Neural progenitor cell (in vitro differentiated cells): ENCODE measurements at regions not wholly inside any gene's neighbourhood (a gene's known extent, or its start where the extent isn't known, plus 50 kb on each side); places are given as distances from the start of the nearest gene placed in this dataset.

Experiments
- DNase-seq: peaks from one replicate; pipeline ENCODE4 v3.0.0-alpha.2; 2016; ENCODE audit warnings: low spot score
- H2AFZ ChIP-seq: fragments of 200-600 bp; sonication (generic); replicated peaks from 2 replicates; pipeline ENCODE4 v1.6.1; 2016; ENCODE audit warnings: antibody characterized with exemption
- H3F3A ChIP-seq: fragments of 200-600 bp; sonication (generic); 2 replicates; pipeline ENCODE4 v1.6.1; 2016; ENCODE audit warnings: antibody characterized with exemption, low read depth
- H3K27ac ChIP-seq: fragments of 200-600 bp; sonication (generic); 2 replicates; pipeline ENCODE4 v1.5.1; 2016; ENCODE audit warnings: mild to moderate bottlenecking
- H3K27me3 ChIP-seq: fragments of 200-600 bp; sonication (generic); 2 replicates; pipeline ENCODE4 v1.6.1; 2016; ENCODE audit warnings: mild to moderate bottlenecking, moderate library complexity
- H3K36me3 ChIP-seq: fragments of 200-600 bp; sonication (generic); 2 replicates; pipeline ENCODE4 v1.5.1; 2016
- H3K4me1 ChIP-seq: fragments of 200-600 bp; sonication (generic); 2 replicates; pipeline ENCODE4 v1.6.1; 2016; ENCODE audit warnings: mixed run types
- H3K4me2 ChIP-seq: fragments of 200-600 bp; sonication (generic); 2 replicates; pipeline ENCODE4 v1.6.1; 2016
- H3K4me3 ChIP-seq: fragments of 200-600 bp; sonication (generic); 2 replicates; pipeline ENCODE4 v1.5.1; 2016
- H3K79me2 ChIP-seq: fragments of 200-600 bp; sonication (generic); 2 replicates; pipeline ENCODE4 v1.6.1; 2016; ENCODE audit warnings: low read depth
- H3K9ac ChIP-seq: fragments of 200-600 bp; sonication (generic); 2 replicates; pipeline ENCODE4 v1.6.1; 2016
- H3K9me3 ChIP-seq: fragments of 200-600 bp; sonication (generic); 2 replicates; pipeline ENCODE4 v1.5.1; 2016; ENCODE audit warnings: low read depth
- H4K20me1 ChIP-seq: fragments of 200-600 bp; sonication (generic); 2 replicates; pipeline ENCODE4 v1.6.1; 2016; ENCODE audit warnings: low read depth
- H3K27ac Mint-ChIP-seq: 3 replicates; pipeline ENCODE4 v1.8.0; 2021; ENCODE audit warnings: mixed read lengths
- H3K27me3 Mint-ChIP-seq: 2 replicates; pipeline ENCODE4 v1.8.0; 2022; ENCODE audit warnings: low read depth, mild to moderate bottlenecking, inconsistent platforms, moderate library complexity, mixed read lengths; ENCODE audit not compliant: insufficient read depth
- H3K36me3 Mint-ChIP-seq: 3 replicates; pipeline ENCODE4 v1.8.0; 2021; ENCODE audit warnings: mixed read lengths
- H3K4me1 Mint-ChIP-seq: 3 replicates; pipeline ENCODE4 v1.8.0; 2021; ENCODE audit warnings: mixed read lengths
- H3K4me3 Mint-ChIP-seq: 3 replicates; pipeline ENCODE4 v1.8.0; 2021; ENCODE audit warnings: mild to moderate bottlenecking, moderate library complexity, mixed read lengths
- H3K9me3 Mint-ChIP-seq: 3 replicates; pipeline ENCODE4 v1.8.0; 2020; ENCODE audit warnings: mixed read lengths
- EZH2 ChIP-seq: fragments of 200-600 bp; sonication (generic); IDR thresholded peaks from 2 replicates; pipeline ENCODE4 v1.6.1; 2017; ENCODE audit warnings: antibody characterized with exemption, mild to moderate bottlenecking, moderate library complexity
- EZH2phosphoT487 ChIP-seq: fragments of 200-600 bp; sonication (generic); IDR thresholded peaks from 2 replicates; pipeline ENCODE4 v1.6.1; 2017; ENCODE audit warnings: antibody characterized with exemption
- TF ChIP-seq, protein P1 (sequence below): fragments of 200-600 bp; sonication (generic); IDR thresholded peaks from 2 replicates; pipeline ENCODE4 v1.5.1; 2017; ENCODE audit warnings: antibody characterized with exemption, mild to moderate bottlenecking

DNA sequence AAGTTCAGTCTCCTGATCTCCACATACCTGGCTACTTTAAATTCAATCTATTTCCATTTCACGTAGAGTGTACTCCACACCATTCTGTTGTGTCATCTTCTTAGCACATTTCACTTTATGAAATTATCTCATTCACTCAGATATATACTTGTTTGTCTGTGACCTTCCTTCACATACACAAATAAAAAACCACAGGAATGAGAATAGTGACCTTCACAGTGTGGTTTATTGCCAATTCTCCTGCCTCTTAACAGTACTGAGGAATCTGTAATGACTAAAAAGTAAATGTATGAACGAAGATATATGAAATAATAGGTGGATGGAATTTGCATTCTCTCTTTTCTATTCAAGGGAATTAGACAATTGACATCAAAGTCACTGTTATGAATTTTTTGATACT, 183.9 kb upstream of the PCDH7 start:
- Histone ChIP-seq H3K4me1 (no peaks in the 10 kb centered on the region), H3K9ac (no peak overlapping the region), H3K4me2 (no peak overlapping the region), H3K9me3 (no peaks in the 10 kb centered on the region), H3K27me3 (no peaks in the 10 kb centered on the region), H3K27ac (no peak overlapping the region), H2AFZ (no peak overlapping the region), H3K36me3 (no peaks in the 10 kb centered on the region), H3K79me2 (no peaks in the 10 kb centered on the region), H3F3A (no peaks in the 10 kb centered on the region), H3K4me3 (no peak overlapping the region), H4K20me1 (no peaks in the 10 kb centered on the region)
- Mint-ChIP-seq H3K9me3 (peaks cover 3% of the 10 kb centered on the region), H3K4me3 (no peak overlapping the region), H3K36me3 (no peaks in the 10 kb centered on the region), H3K27ac (no peak overlapping the region), H3K27me3 (peaks cover 3% of the 10 kb centered on the region), H3K4me1 (peaks cover 4% of the 10 kb centered on the region)
- TF ChIP-seq EZH2 (no peak), EZH2phosphoT487 (no peak)
- TF ChIP-seq, protein P1, sequence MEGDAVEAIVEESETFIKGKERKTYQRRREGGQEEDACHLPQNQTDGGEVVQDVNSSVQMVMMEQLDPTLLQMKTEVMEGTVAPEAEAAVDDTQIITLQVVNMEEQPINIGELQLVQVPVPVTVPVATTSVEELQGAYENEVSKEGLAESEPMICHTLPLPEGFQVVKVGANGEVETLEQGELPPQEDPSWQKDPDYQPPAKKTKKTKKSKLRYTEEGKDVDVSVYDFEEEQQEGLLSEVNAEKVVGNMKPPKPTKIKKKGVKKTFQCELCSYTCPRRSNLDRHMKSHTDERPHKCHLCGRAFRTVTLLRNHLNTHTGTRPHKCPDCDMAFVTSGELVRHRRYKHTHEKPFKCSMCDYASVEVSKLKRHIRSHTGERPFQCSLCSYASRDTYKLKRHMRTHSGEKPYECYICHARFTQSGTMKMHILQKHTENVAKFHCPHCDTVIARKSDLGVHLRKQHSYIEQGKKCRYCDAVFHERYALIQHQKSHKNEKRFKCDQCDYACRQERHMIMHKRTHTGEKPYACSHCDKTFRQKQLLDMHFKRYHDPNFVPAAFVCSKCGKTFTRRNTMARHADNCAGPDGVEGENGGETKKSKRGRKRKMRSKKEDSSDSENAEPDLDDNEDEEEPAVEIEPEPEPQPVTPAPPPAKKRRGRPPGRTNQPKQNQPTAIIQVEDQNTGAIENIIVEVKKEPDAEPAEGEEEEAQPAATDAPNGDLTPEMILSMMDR, result no peak
- DNase-seq, result no peak

DNA sequence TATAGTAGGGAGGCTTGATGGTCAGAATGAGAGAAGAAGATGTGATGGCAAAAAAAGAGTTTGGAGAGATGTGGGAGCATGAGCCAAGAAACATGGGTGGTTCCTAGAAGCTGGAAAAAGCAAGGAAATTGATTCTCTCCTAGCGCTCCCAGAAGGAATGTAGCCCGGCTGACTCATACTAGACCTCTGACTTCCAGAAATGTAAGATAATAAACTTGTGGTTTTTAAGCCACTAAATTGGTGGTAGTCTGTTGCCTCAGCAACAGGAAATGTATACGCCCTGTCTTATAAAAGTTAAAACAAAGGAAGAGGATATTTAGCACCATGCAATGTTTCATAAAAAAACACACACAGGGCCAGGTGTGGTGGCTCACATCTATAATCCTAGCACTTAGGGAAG, 182.7 kb upstream of the PCDH7 start:
- H3K4me2 ChIP-seq, result no peak overlapping the region
- Mint-ChIP-seq H3K4me1 (peaks cover 4% of the 10 kb centered on the region), H3K9me3 (peaks cover 4% of the 10 kb centered on the region), H3K36me3 (no peaks in the 10 kb centered on the region), H3K4me3 (no peak overlapping the region), H3K27me3 (peaks cover 3% of the 10 kb centered on the region), H3K27ac (no peak overlapping the region)
- H3K27me3 ChIP-seq, result no peaks in the 10 kb centered on the region
- no peak overlapping the region for H3K4me3 ChIP-seq
- no peaks in the 10 kb centered on the region for H4K20me1 ChIP-seq
- H3K36me3 ChIP-seq, result no peaks in the 10 kb centered on the region
- TF ChIP-seq EZH2phosphoT487 (no peak), EZH2 (no peak)
- TF ChIP-seq, protein P1, result no peak
- no peak overlapping the region for H3K27ac ChIP-seq
- H3K4me1 ChIP-seq, result peaks cover 1% of the 10 kb centered on the region
- no peak overlapping the region for H3K9ac ChIP-seq
- H3F3A ChIP-seq, result peaks cover 1% of the 10 kb centered on the region
- DNase-seq, result no peak
- no peak overlapping the region for H2AFZ ChIP-seq
- no peaks in the 10 kb centered on the region for H3K9me3 ChIP-seq
- H3K79me2 ChIP-seq, result no peaks in the 10 kb centered on the region

DNA sequence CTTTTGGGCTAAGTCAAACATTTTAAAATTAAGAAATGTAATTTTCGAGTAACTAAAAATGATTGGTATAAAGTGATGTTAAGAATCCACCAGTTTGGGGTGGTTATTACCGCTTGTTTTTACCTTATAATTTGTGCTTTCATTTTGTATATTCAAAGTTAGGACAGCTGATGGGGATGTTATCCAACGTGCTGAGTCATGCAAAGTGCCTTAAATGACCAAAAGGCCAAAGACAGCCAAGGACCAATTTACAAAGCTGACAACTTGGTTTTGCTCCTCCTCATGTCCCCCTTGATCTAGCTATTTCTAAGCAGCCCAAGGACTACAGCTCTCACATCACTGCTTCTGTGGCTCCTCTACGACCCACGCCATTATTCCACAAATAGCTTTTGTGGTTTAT, 181.4 kb upstream of the PCDH7 start:
- H3K9ac ChIP-seq, result no peak overlapping the region
- no peak overlapping the region for H3K4me2 ChIP-seq
- peaks cover 4% of the 10 kb centered on the region for H3K9me3 Mint-ChIP-seq
- no peaks in the 10 kb centered on the region for H3K27me3 ChIP-seq
- H3K27ac Mint-ChIP-seq, result no peak overlapping the region
- no peak for DNase-seq
- H3K79me2 ChIP-seq, result no peaks in the 10 kb centered on the region
- peaks cover 3% of the 10 kb centered on the region for H3K27me3 Mint-ChIP-seq
- H3K4me1 ChIP-seq, result peaks cover 12% of the 10 kb centered on the region
- no peak overlapping the region for H3K4me3 ChIP-seq
- TF ChIP-seq EZH2 (no peak), EZH2phosphoT487 (no peak)
- TF ChIP-seq, protein P1, result no peak
- H3F3A ChIP-seq, result peaks cover 15% of the 10 kb centered on the region
- no peaks in the 10 kb centered on the region for H3K9me3 ChIP-seq
- H4K20me1 ChIP-seq, result no peaks in the 10 kb centered on the region
- H3K4me3 Mint-ChIP-seq, result no peak overlapping the region
- no peak overlapping the region for H3K27ac ChIP-seq
- H2AFZ ChIP-seq, result no peak overlapping the region
- H3K36me3 Mint-ChIP-seq, result no peaks in the 10 kb centered on the region
- no peaks in the 10 kb centered on the region for H3K36me3 ChIP-seq
- peaks cover 6% of the 10 kb centered on the region for H3K4me1 Mint-ChIP-seq
